ENCODE measurements at regions not wholly inside any gene's neighbourhood (a gene's known extent, or its start where the extent isn't known, plus 50 kb on each side); places are given as distances from the start of the nearest gene placed in this dataset.

- Histone ChIP-seq H3K36me3 (ENCODE audit: insufficient read depth, low read length) (no peaks in the 10 kb centered on the region), H3K4me1 (ENCODE audit: control insufficient read depth, insufficient read depth, low read length, unreplicated experiment) (no peaks in the 10 kb centered on the region), H3K27ac (ENCODE audit: low read depth, low read length) (no peak overlapping the region), H3K27me3 (ENCODE audit: insufficient read depth, low read length) (no peaks in the 10 kb centered on the region), H3K79me2 (ENCODE audit: control insufficient read depth, insufficient read depth, low read length, unreplicated experiment) (no peaks in the 10 kb centered on the region), H3K4me3 (ENCODE audit: low read depth, low read length) (no peak overlapping the region), H2AFZ (ENCODE audit: low read length, unreplicated experiment) (no peak overlapping the region)
Observed at GRCh38 chr2:153027533-153027932, 309.1 kb downstream of the ARL6IP6 start.

- H2AFZ ChIP-seq (ENCODE audit: low read length, unreplicated experiment) = no peak overlapping the region
- H3K36me3 ChIP-seq (ENCODE audit: insufficient read depth, low read length) = no peaks in the 10 kb centered on the region
- no peaks in the 10 kb centered on the region for H3K4me1 ChIP-seq (ENCODE audit: control insufficient read depth, insufficient read depth, low read length, unreplicated experiment)
- no peak overlapping the region for H3K4me3 ChIP-seq (ENCODE audit: low read depth, low read length)
- no peaks in the 10 kb centered on the region for H3K27me3 ChIP-seq (ENCODE audit: insufficient read depth, low read length)
- no peaks in the 10 kb centered on the region for H3K79me2 ChIP-seq (ENCODE audit: control insufficient read depth, insufficient read depth, low read length, unreplicated experiment)
- H3K27ac ChIP-seq (ENCODE audit: low read depth, low read length) = no peak overlapping the region
Observed at GRCh38 chr2:153020201-153020600, 301.8 kb downstream of the ARL6IP6 start.

GRCh38 chr2:153005071-153005730 is 286.8 kb downstream of the ARL6IP6 start:
- H2AFZ ChIP-seq (ENCODE audit: low read length, unreplicated experiment) = no peak overlapping the region
- H3K27me3 ChIP-seq (ENCODE audit: insufficient read depth, low read length) = no peaks in the 10 kb centered on the region
- no peak overlapping the region for H3K4me3 ChIP-seq (ENCODE audit: low read depth, low read length)
- no peak overlapping the region for H3K27ac ChIP-seq (ENCODE audit: low read depth, low read length)
- no peaks in the 10 kb centered on the region for H3K79me2 ChIP-seq (ENCODE audit: control insufficient read depth, insufficient read depth, low read length, unreplicated experiment)
- no peaks in the 10 kb centered on the region for H3K4me1 ChIP-seq (ENCODE audit: control insufficient read depth, insufficient read depth, low read length, unreplicated experiment)
- no peaks in the 10 kb centered on the region for H3K36me3 ChIP-seq (ENCODE audit: insufficient read depth, low read length)

- Histone ChIP-seq H3K4me1 (ENCODE audit: control insufficient read depth, insufficient read depth, low read length, unreplicated experiment) (no peaks in the 10 kb centered on the region), H3K27ac (ENCODE audit: low read depth, low read length) (no peak overlapping the region), H3K4me3 (ENCODE audit: low read depth, low read length) (no peak overlapping the region), H3K27me3 (ENCODE audit: insufficient read depth, low read length) (no peaks in the 10 kb centered on the region), H3K79me2 (ENCODE audit: control insufficient read depth, insufficient read depth, low read length, unreplicated experiment) (no peaks in the 10 kb centered on the region), H2AFZ (ENCODE audit: low read length, unreplicated experiment) (no peak overlapping the region), H3K36me3 (ENCODE audit: insufficient read depth, low read length) (no peaks in the 10 kb centered on the region)
Observed at GRCh38 chr2:153004627-153005026, 286.2 kb downstream of the ARL6IP6 start.

- H3K36me3 ChIP-seq (ENCODE audit: insufficient read depth, low read length) = no peaks in the 10 kb centered on the region
- H3K79me2 ChIP-seq (ENCODE audit: control insufficient read depth, insufficient read depth, low read length, unreplicated experiment) = no peaks in the 10 kb centered on the region
- no peak overlapping the region for H2AFZ ChIP-seq (ENCODE audit: low read length, unreplicated experiment)
- H3K4me1 ChIP-seq (ENCODE audit: control insufficient read depth, insufficient read depth, low read length, unreplicated experiment) = no peaks in the 10 kb centered on the region
- H3K27me3 ChIP-seq (ENCODE audit: insufficient read depth, low read length) = no peaks in the 10 kb centered on the region
- H3K27ac ChIP-seq (ENCODE audit: low read depth, low read length) = no peak overlapping the region
- no peak overlapping the region for H3K4me3 ChIP-seq (ENCODE audit: low read depth, low read length)
Observed at GRCh38 chr2:152974146-152974545, 255.7 kb downstream of the ARL6IP6 start.

- no peak overlapping the region for H2AFZ ChIP-seq (ENCODE audit: low read length, unreplicated experiment)
- no peak overlapping the region for H3K27ac ChIP-seq (ENCODE audit: low read depth, low read length)
- no peak overlapping the region for H3K4me3 ChIP-seq (ENCODE audit: low read depth, low read length)
- H3K36me3 ChIP-seq (ENCODE audit: insufficient read depth, low read length) = no peaks in the 10 kb centered on the region
- no peaks in the 10 kb centered on the region for H3K4me1 ChIP-seq (ENCODE audit: control insufficient read depth, insufficient read depth, low read length, unreplicated experiment)
- H3K79me2 ChIP-seq (ENCODE audit: control insufficient read depth, insufficient read depth, low read length, unreplicated experiment) = no peaks in the 10 kb centered on the region
- no peaks in the 10 kb centered on the region for H3K27me3 ChIP-seq (ENCODE audit: insufficient read depth, low read length)
Observed at GRCh38 chr2:152971685-152972084, 253.3 kb downstream of the ARL6IP6 start.

GRCh38 chr2:152962446-152962845 is 244.0 kb downstream of the ARL6IP6 start:
- H3K36me3 ChIP-seq (ENCODE audit: insufficient read depth, low read length) = no peaks in the 10 kb centered on the region
- no peak overlapping the region for H2AFZ ChIP-seq (ENCODE audit: low read length, unreplicated experiment)
- no peak overlapping the region for H3K4me3 ChIP-seq (ENCODE audit: low read depth, low read length)
- no peaks in the 10 kb centered on the region for H3K4me1 ChIP-seq (ENCODE audit: control insufficient read depth, insufficient read depth, low read length, unreplicated experiment)
- H3K27ac ChIP-seq (ENCODE audit: low read depth, low read length) = no peak overlapping the region
- H3K79me2 ChIP-seq (ENCODE audit: control insufficient read depth, insufficient read depth, low read length, unreplicated experiment) = no peaks in the 10 kb centered on the region
- H3K27me3 ChIP-seq (ENCODE audit: insufficient read depth, low read length) = no peaks in the 10 kb centered on the region

- no peaks in the 10 kb centered on the region for H3K4me1 ChIP-seq (ENCODE audit: control insufficient read depth, insufficient read depth, low read length, unreplicated experiment)
- no peak overlapping the region for H3K27ac ChIP-seq (ENCODE audit: low read depth, low read length)
- no peak overlapping the region for H2AFZ ChIP-seq (ENCODE audit: low read length, unreplicated experiment)
- no peak overlapping the region for H3K4me3 ChIP-seq (ENCODE audit: low read depth, low read length)
- H3K79me2 ChIP-seq (ENCODE audit: control insufficient read depth, insufficient read depth, low read length, unreplicated experiment) = no peaks in the 10 kb centered on the region
- H3K27me3 ChIP-seq (ENCODE audit: insufficient read depth, low read length) = no peaks in the 10 kb centered on the region
- no peaks in the 10 kb centered on the region for H3K36me3 ChIP-seq (ENCODE audit: insufficient read depth, low read length)
Observed at GRCh38 chr2:152961351-152961750, 242.9 kb downstream of the ARL6IP6 start.

- H3K79me2 ChIP-seq (ENCODE audit: control insufficient read depth, insufficient read depth, low read length, unreplicated experiment) = no peaks in the 10 kb centered on the region
- no peaks in the 10 kb centered on the region for H3K27me3 ChIP-seq (ENCODE audit: insufficient read depth, low read length)
- no peak overlapping the region for H2AFZ ChIP-seq (ENCODE audit: low read length, unreplicated experiment)
- no peak overlapping the region for H3K4me3 ChIP-seq (ENCODE audit: low read depth, low read length)
- no peaks in the 10 kb centered on the region for H3K4me1 ChIP-seq (ENCODE audit: control insufficient read depth, insufficient read depth, low read length, unreplicated experiment)
- no peaks in the 10 kb centered on the region for H3K36me3 ChIP-seq (ENCODE audit: insufficient read depth, low read length)
- H3K27ac ChIP-seq (ENCODE audit: low read depth, low read length) = no peak overlapping the region
Observed at GRCh38 chr2:152950126-152950525, 231.7 kb downstream of the ARL6IP6 start.

GRCh38 chr2:152944099-152944498 is 225.7 kb downstream of the ARL6IP6 start:
- Histone ChIP-seq H2AFZ (ENCODE audit: low read length, unreplicated experiment) (no peak overlapping the region), H3K4me3 (ENCODE audit: low read depth, low read length) (no peak overlapping the region), H3K27ac (ENCODE audit: low read depth, low read length) (no peak overlapping the region), H3K27me3 (ENCODE audit: insufficient read depth, low read length) (no peaks in the 10 kb centered on the region), H3K79me2 (ENCODE audit: control insufficient read depth, insufficient read depth, low read length, unreplicated experiment) (no peaks in the 10 kb centered on the region), H3K4me1 (ENCODE audit: control insufficient read depth, insufficient read depth, low read length, unreplicated experiment) (no peaks in the 10 kb centered on the region), H3K36me3 (ENCODE audit: insufficient read depth, low read length) (no peaks in the 10 kb centered on the region)

GRCh38 chr2:152942940-152943440 is 224.6 kb downstream of the ARL6IP6 start:
- Histone ChIP-seq H3K4me3 (ENCODE audit: low read depth, low read length) (no peak overlapping the region), H3K27ac (ENCODE audit: low read depth, low read length) (no peak overlapping the region), H3K27me3 (ENCODE audit: insufficient read depth, low read length) (no peaks in the 10 kb centered on the region), H3K4me1 (ENCODE audit: control insufficient read depth, insufficient read depth, low read length, unreplicated experiment) (no peaks in the 10 kb centered on the region), H3K79me2 (ENCODE audit: control insufficient read depth, insufficient read depth, low read length, unreplicated experiment) (no peaks in the 10 kb centered on the region), H3K36me3 (ENCODE audit: insufficient read depth, low read length) (no peaks in the 10 kb centered on the region), H2AFZ (ENCODE audit: low read length, unreplicated experiment) (no peak overlapping the region)
